WTC11 (cell line): ENCODE measurements at regions not wholly inside any gene's neighbourhood (a gene's known extent, or its start where the extent isn't known, plus 50 kb on each side); places are given as distances from the start of the nearest gene placed in this dataset.

Experiments used
- FOXP1 ChIP-seq: sonication (generic); formaldehyde crosslinking; IDR thresholded peaks from 2 replicates; pipeline ENCODE4 v1.8.0; 2022; ENCODE audit warnings: missing genetic modification reagents, mild to moderate bottlenecking, moderate library complexity, borderline replicate concordance
- KAT7 ChIP-seq: sonication (generic); formaldehyde crosslinking; IDR thresholded peaks from 2 replicates; pipeline ENCODE4 v1.8.1; 2023; ENCODE audit warnings: missing genetic modification reagents, mild to moderate bottlenecking, borderline replicate concordance
- NFYB ChIP-seq: sonication (generic); formaldehyde crosslinking; conservative IDR thresholded peaks from 2 replicates; pipeline ENCODE4 v1.8.0; 2022; ENCODE audit warnings: low read depth, missing genetic modification reagents
- SMAD3 ChIP-seq: sonication (generic); formaldehyde crosslinking; IDR thresholded peaks from 2 replicates; pipeline ENCODE4 v1.8.0; 2022; ENCODE audit warnings: missing genetic modification reagents, mild to moderate bottlenecking, borderline replicate concordance
- TEAD4 ChIP-seq: sonication (generic); formaldehyde crosslinking; IDR thresholded peaks from 2 replicates; pipeline ENCODE4 v1.8.0; 2022; ENCODE audit warnings: mild to moderate bottlenecking, missing genetic modification reagents
- ZNF138 ChIP-seq: sonication (generic); formaldehyde crosslinking; conservative IDR thresholded peaks from 2 replicates; pipeline ENCODE4 v1.8.1; 2022; ENCODE audit warnings: mild to moderate bottlenecking, moderate library complexity, missing genetic modification reagents
- TF ChIP-seq, protein P1 (sequence below): sonication (generic); formaldehyde crosslinking; IDR thresholded peaks from 2 replicates; pipeline ENCODE4 v1.8.1; 2022; ENCODE audit warnings: low read depth, missing genetic modification reagents, borderline replicate concordance
- TF ChIP-seq, protein P2 (sequence below): sonication (generic); formaldehyde crosslinking; IDR thresholded peaks from 2 replicates; pipeline ENCODE4 v1.8.0; 2023; ENCODE audit warnings: missing genetic modification reagents
- TF ChIP-seq, protein P3 (sequence below): fragments of 200-600 bp; IDR thresholded peaks from 2 replicates; pipeline ENCODE4 v1.8.0; 2022; ENCODE audit warnings: antibody characterized with exemption
- TF ChIP-seq, protein P4 (sequence below): sonication (generic); formaldehyde crosslinking; IDR thresholded peaks from 2 replicates; pipeline ENCODE4 v1.8.1; 2022; ENCODE audit warnings: missing genetic modification reagents, borderline replicate concordance
- TF ChIP-seq, protein P5 (sequence below): sonication (generic); formaldehyde crosslinking; IDR thresholded peaks from 2 replicates; pipeline ENCODE4 v1.8.0; 2022; ENCODE audit warnings: mild to moderate bottlenecking, missing genetic modification reagents
- TF ChIP-seq, protein P6 (sequence below): sonication (generic); formaldehyde crosslinking; IDR thresholded peaks from 2 replicates; pipeline ENCODE4 v1.8.0; 2022; ENCODE audit warnings: mild to moderate bottlenecking, missing genetic modification reagents

DNA sequence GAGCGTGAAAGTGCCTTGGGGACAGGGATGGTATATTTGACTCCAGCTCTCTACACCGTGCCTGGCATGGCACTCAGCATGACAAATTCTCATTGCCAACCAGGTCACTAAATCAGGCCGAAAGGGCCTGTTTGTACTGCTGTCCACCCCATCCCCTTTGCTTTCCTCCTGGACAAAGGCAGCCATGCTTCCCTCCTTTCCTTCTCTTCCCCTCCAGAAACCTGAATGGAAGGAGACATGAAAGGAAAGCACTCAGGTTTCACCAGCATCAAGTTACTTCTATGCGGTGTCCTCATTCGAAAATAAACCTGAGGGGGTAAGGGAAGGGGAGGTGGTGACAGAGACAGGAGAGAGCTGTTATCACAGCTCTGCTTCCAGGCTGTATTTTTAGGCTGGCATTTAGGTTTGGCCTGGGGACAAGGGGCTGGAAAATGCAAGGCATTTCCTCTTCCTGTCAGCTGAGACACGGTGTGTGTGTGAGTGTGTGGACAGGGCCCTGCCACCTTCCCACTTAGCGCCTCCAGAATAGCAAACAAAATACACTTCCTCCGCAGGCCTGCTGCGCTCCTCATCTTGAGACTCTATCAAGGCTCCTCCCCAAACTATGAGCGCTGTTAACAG is 79.9 kb upstream of the COL13A1 start:
- TF ChIP-seq NFYB (CRISPR knock-in tag) (no peak), ZNF138 (CRISPR knock-in tag) (no peak), FOXP1 (CRISPR knock-in tag) (no peak), SMAD3 (no peak), TEAD4 (CRISPR knock-in tag) (no peak), KAT7 (CRISPR knock-in tag) (no peak)
- TF ChIP-seq, protein P1, sequence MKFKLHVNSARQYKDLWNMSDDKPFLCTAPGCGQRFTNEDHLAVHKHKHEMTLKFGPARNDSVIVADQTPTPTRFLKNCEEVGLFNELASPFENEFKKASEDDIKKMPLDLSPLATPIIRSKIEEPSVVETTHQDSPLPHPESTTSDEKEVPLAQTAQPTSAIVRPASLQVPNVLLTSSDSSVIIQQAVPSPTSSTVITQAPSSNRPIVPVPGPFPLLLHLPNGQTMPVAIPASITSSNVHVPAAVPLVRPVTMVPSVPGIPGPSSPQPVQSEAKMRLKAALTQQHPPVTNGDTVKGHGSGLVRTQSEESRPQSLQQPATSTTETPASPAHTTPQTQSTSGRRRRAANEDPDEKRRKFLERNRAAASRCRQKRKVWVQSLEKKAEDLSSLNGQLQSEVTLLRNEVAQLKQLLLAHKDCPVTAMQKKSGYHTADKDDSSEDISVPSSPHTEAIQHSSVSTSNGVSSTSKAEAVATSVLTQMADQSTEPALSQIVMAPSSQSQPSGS (CRISPR knock-in tag), result no peak
- TF ChIP-seq, protein P2, sequence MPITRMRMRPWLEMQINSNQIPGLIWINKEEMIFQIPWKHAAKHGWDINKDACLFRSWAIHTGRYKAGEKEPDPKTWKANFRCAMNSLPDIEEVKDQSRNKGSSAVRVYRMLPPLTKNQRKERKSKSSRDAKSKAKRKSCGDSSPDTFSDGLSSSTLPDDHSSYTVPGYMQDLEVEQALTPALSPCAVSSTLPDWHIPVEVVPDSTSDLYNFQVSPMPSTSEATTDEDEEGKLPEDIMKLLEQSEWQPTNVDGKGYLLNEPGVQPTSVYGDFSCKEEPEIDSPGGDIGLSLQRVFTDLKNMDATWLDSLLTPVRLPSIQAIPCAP (CRISPR knock-in tag), result no peak
- TF ChIP-seq, protein P3, sequence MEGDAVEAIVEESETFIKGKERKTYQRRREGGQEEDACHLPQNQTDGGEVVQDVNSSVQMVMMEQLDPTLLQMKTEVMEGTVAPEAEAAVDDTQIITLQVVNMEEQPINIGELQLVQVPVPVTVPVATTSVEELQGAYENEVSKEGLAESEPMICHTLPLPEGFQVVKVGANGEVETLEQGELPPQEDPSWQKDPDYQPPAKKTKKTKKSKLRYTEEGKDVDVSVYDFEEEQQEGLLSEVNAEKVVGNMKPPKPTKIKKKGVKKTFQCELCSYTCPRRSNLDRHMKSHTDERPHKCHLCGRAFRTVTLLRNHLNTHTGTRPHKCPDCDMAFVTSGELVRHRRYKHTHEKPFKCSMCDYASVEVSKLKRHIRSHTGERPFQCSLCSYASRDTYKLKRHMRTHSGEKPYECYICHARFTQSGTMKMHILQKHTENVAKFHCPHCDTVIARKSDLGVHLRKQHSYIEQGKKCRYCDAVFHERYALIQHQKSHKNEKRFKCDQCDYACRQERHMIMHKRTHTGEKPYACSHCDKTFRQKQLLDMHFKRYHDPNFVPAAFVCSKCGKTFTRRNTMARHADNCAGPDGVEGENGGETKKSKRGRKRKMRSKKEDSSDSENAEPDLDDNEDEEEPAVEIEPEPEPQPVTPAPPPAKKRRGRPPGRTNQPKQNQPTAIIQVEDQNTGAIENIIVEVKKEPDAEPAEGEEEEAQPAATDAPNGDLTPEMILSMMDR, result no peak
- TF ChIP-seq, protein P4, sequence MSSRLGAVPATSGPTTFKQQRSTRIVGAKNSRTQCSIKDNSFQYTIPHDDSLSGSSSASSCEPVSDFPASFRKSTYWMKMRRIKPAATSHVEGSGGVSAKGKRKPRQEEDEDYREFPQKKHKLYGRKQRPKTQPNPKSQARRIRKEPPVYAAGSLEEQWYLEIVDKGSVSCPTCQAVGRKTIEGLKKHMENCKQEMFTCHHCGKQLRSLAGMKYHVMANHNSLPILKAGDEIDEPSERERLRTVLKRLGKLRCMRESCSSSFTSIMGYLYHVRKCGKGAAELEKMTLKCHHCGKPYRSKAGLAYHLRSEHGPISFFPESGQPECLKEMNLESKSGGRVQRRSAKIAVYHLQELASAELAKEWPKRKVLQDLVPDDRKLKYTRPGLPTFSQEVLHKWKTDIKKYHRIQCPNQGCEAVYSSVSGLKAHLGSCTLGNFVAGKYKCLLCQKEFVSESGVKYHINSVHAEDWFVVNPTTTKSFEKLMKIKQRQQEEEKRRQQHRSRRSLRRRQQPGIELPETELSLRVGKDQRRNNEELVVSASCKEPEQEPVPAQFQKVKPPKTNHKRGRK, result no peak
- TF ChIP-seq, protein P5, sequence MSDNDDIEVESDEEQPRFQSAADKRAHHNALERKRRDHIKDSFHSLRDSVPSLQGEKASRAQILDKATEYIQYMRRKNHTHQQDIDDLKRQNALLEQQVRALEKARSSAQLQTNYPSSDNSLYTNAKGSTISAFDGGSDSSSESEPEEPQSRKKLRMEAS (CRISPR knock-in tag), result no peak; the same call in 1 of the 2 replicates
- TF ChIP-seq, protein P6, sequence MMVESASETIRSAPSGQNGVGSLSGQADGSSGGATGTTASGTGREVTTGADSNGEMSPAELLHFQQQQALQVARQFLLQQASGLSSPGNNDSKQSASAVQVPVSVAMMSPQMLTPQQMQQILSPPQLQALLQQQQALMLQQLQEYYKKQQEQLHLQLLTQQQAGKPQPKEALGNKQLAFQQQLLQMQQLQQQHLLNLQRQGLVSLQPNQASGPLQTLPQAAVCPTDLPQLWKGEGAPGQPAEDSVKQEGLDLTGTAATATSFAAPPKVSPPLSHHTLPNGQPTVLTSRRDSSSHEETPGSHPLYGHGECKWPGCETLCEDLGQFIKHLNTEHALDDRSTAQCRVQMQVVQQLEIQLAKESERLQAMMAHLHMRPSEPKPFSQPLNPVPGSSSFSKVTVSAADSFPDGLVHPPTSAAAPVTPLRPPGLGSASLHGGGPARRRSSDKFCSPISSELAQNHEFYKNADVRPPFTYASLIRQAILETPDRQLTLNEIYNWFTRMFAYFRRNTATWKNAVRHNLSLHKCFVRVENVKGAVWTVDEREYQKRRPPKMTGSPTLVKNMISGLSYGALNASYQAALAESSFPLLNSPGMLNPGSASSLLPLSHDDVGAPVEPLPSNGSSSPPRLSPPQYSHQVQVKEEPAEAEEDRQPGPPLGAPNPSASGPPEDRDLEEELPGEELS (CRISPR knock-in tag), result no peak
